ENCODE measurements at regions not wholly inside any gene's neighbourhood (a gene's known extent, or its start where the extent isn't known, plus 50 kb on each side); places are given as distances from the start of the nearest gene placed in this dataset.

GRCh38 chr2:7910752-7911151, 771.1 kb upstream of the ID2 start:
- H3K4me1 Mint-ChIP-seq: no peaks in the 10 kb centered on the region
- H3K9me3 Mint-ChIP-seq: peaks cover 0 to 4% (median 0%) of the 10 kb centered on the region in 9 donors
- POLR2A ChIA-PET: no interaction called here
- H3K27ac Mint-ChIP-seq: no peak overlapping the region
- ATAC-seq (no peak), DNase-seq (no peak)
- H3K27me3 Mint-ChIP-seq: peaks cover 0 to 2% (median 0%) of the 10 kb centered on the region in 5 donors
- no peak overlapping the region for H3K4me3 Mint-ChIP-seq
- H3K36me3 Mint-ChIP-seq: no peaks in the 10 kb centered on the region

- no peaks in the 10 kb centered on the region for H3K4me1 Mint-ChIP-seq
- no peaks in the 10 kb centered on the region for H3K36me3 Mint-ChIP-seq
- H3K27ac Mint-ChIP-seq: no peak overlapping the region
- H3K9me3 Mint-ChIP-seq: peaks cover 0 to 4% (median 0%) of the 10 kb centered on the region in 9 donors
- H3K27me3 Mint-ChIP-seq: peaks cover 0 to 2% (median 0%) of the 10 kb centered on the region in 5 donors
- H3K4me3 Mint-ChIP-seq: no peak overlapping the region
- ATAC-seq (no peak), DNase-seq (no peak)
- POLR2A ChIA-PET: no interaction called here
These were observed 770.7 kb upstream of the ID2 start for GRCh38 chr2:7911196-7911595.

GRCh38 chr2:7913974-7914373, 767.9 kb upstream of the ID2 start:
- H3K27me3 Mint-ChIP-seq: peaks cover 0 to 2% (median 0%) of the 10 kb centered on the region in 5 donors
- peaks cover 0 to 6% (median under 1%) of the 10 kb centered on the region in 4 donors for H3K4me1 Mint-ChIP-seq
- no peak overlapping the region for H3K4me3 Mint-ChIP-seq
- POLR2A ChIA-PET: no interaction called here
- ATAC-seq (no peak), DNase-seq (no peak)
- H3K27ac Mint-ChIP-seq: no peak overlapping the region
- H3K9me3 Mint-ChIP-seq: peaks cover 0 to 2% (median 0%) of the 10 kb centered on the region in 9 donors
- H3K36me3 Mint-ChIP-seq: no peaks in the 10 kb centered on the region

- no peaks in the 10 kb centered on the region for H3K9me3 Mint-ChIP-seq
- H3K27ac Mint-ChIP-seq: no peak overlapping the region
- H3K4me3 Mint-ChIP-seq: no peak overlapping the region
- POLR2A ChIA-PET: no interaction called here
- no peaks in the 10 kb centered on the region for H3K36me3 Mint-ChIP-seq
- ATAC-seq: no peak
- DNase-seq: no peak
- peaks cover 0 to 6% (median under 1%) of the 10 kb centered on the region in 4 donors for H3K4me1 Mint-ChIP-seq
- H3K27me3 Mint-ChIP-seq: peaks cover 0 to 2% (median 0%) of the 10 kb centered on the region in 5 donors
These were observed 766.4 kb upstream of the ID2 start for GRCh38 chr2:7915302-7916091.

GRCh38 chr2:7916670-7917069, 765.2 kb upstream of the ID2 start:
- Mint-ChIP-seq H3K36me3 (no peaks in the 10 kb centered on the region), H3K4me1 (peaks cover 0 to 6% (median under 1%) of the 10 kb centered on the region in 4 donors), H3K9me3 (no peaks in the 10 kb centered on the region), H3K27me3 (peaks cover 0 to 2% (median 0%) of the 10 kb centered on the region in 5 donors), H3K27ac (no peak overlapping the region), H3K4me3 (no peak overlapping the region)
- POLR2A ChIA-PET: no interaction called here
- ATAC-seq (no peak), DNase-seq (no peak)

GRCh38 chr2:7919510-7919909, 762.3 kb upstream of the ID2 start:
- peaks cover 0 to 10% (median 10%) of the 10 kb centered on the region in 3 donors for H3K36me3 Mint-ChIP-seq
- POLR2A ChIA-PET: no interaction called here
- peaks cover 0 to 2% (median 0%) of the 10 kb centered on the region in 5 donors for H3K27me3 Mint-ChIP-seq
- DNase-seq (no peak), ATAC-seq (no peak)
- H3K4me3 Mint-ChIP-seq: no peak overlapping the region
- H3K4me1 Mint-ChIP-seq: peaks cover 0 to 6% (median under 1%) of the 10 kb centered on the region in 4 donors
- peaks cover 0 to 11% (median 5%) of the 10 kb centered on the region in 9 donors for H3K9me3 Mint-ChIP-seq
- no peak overlapping the region for H3K27ac Mint-ChIP-seq

GRCh38 chr2:7924023-7924762, 757.7 kb upstream of the ID2 start:
- no peak overlapping the region for H3K4me3 Mint-ChIP-seq
- POLR2A ChIA-PET: no interaction called here
- no peak overlapping the region for H3K27ac Mint-ChIP-seq
- H3K4me1 Mint-ChIP-seq: no peaks in the 10 kb centered on the region
- ATAC-seq: no peak
- H3K36me3 Mint-ChIP-seq: peaks cover 0 to 10% (median 10%) of the 10 kb centered on the region in 3 donors
- no peaks in the 10 kb centered on the region for H3K27me3 Mint-ChIP-seq
- no peak for DNase-seq
- H3K9me3 Mint-ChIP-seq: peaks cover 0 to 11% (median 5%) of the 10 kb centered on the region in 9 donors

GRCh38 chr2:7925506-7925905, 756.4 kb upstream of the ID2 start:
- POLR2A ChIA-PET: no interaction called here
- no peaks in the 10 kb centered on the region for H3K27me3 Mint-ChIP-seq
- H3K36me3 Mint-ChIP-seq: peaks cover 0 to 10% (median 10%) of the 10 kb centered on the region in 3 donors
- DNase-seq (no peak), ATAC-seq (no peak)
- H3K9me3 Mint-ChIP-seq: peaks cover 0 to 11% (median 5%) of the 10 kb centered on the region in 9 donors
- H3K27ac Mint-ChIP-seq: no peak overlapping the region
- H3K4me3 Mint-ChIP-seq: no peak overlapping the region
- H3K4me1 Mint-ChIP-seq: no peaks in the 10 kb centered on the region

- POLR2A ChIA-PET: no interaction called here
- peaks cover 0 to 4% (median 0%) of the 10 kb centered on the region in 5 donors for H3K27me3 Mint-ChIP-seq
- H3K9me3 Mint-ChIP-seq: peaks cover 0 to 5% (median 4%) of the 10 kb centered on the region in 9 donors
- H3K27ac Mint-ChIP-seq: no peak overlapping the region
- no peak for ATAC-seq
- no peak for DNase-seq
- peaks cover 0 to 8% (median 5%) of the 10 kb centered on the region in 3 donors for H3K36me3 Mint-ChIP-seq
- no peak overlapping the region for H3K4me3 Mint-ChIP-seq
- H3K4me1 Mint-ChIP-seq: no peaks in the 10 kb centered on the region
These were observed 754.2 kb upstream of the ID2 start for GRCh38 chr2:7927691-7928090.

GRCh38 chr2:7929281-7929680, 752.6 kb upstream of the ID2 start:
- no peaks in the 10 kb centered on the region for H3K4me1 Mint-ChIP-seq
- DNase-seq (no peak), ATAC-seq (no peak)
- H3K9me3 Mint-ChIP-seq: no peaks in the 10 kb centered on the region
- peaks cover 0 to 4% (median 0%) of the 10 kb centered on the region in 3 donors for H3K36me3 Mint-ChIP-seq
- POLR2A ChIA-PET: no interaction called here
- peaks cover 0 to 4% (median 0%) of the 10 kb centered on the region in 5 donors for H3K27me3 Mint-ChIP-seq
- H3K27ac Mint-ChIP-seq: no peak overlapping the region
- H3K4me3 Mint-ChIP-seq: no peak overlapping the region

- Mint-ChIP-seq H3K36me3 (peaks cover 0 to 4% (median 0%) of the 10 kb centered on the region in 3 donors), H3K4me1 (no peaks in the 10 kb centered on the region), H3K27ac (no peak overlapping the region), H3K4me3 (no peak overlapping the region), H3K9me3 (no peaks in the 10 kb centered on the region), H3K27me3 (peaks cover 0 to 4% (median 0%) of the 10 kb centered on the region in 5 donors)
- POLR2A ChIA-PET: no interaction called here
- no peak for ATAC-seq
- no peak for DNase-seq
These were observed 750.8 kb upstream of the ID2 start for GRCh38 chr2:7930800-7931635.

GRCh38 chr2:7931808-7932207, 750.0 kb upstream of the ID2 start:
- no peak overlapping the region for H3K27ac Mint-ChIP-seq
- H3K4me1 Mint-ChIP-seq: no peaks in the 10 kb centered on the region
- POLR2A ChIA-PET: no interaction called here
- peaks cover 0 to 4% (median 0%) of the 10 kb centered on the region in 3 donors for H3K36me3 Mint-ChIP-seq
- no peak overlapping the region for H3K4me3 Mint-ChIP-seq
- DNase-seq (no peak), ATAC-seq (no peak)
- H3K9me3 Mint-ChIP-seq: no peaks in the 10 kb centered on the region
- peaks cover 0 to 4% (median 0%) of the 10 kb centered on the region in 5 donors for H3K27me3 Mint-ChIP-seq
